ENCODE measurements at regions not wholly inside any gene's neighbourhood (a gene's known extent, or its start where the extent isn't known, plus 50 kb on each side); places are given as distances from the start of the nearest gene placed in this dataset.

DNA sequence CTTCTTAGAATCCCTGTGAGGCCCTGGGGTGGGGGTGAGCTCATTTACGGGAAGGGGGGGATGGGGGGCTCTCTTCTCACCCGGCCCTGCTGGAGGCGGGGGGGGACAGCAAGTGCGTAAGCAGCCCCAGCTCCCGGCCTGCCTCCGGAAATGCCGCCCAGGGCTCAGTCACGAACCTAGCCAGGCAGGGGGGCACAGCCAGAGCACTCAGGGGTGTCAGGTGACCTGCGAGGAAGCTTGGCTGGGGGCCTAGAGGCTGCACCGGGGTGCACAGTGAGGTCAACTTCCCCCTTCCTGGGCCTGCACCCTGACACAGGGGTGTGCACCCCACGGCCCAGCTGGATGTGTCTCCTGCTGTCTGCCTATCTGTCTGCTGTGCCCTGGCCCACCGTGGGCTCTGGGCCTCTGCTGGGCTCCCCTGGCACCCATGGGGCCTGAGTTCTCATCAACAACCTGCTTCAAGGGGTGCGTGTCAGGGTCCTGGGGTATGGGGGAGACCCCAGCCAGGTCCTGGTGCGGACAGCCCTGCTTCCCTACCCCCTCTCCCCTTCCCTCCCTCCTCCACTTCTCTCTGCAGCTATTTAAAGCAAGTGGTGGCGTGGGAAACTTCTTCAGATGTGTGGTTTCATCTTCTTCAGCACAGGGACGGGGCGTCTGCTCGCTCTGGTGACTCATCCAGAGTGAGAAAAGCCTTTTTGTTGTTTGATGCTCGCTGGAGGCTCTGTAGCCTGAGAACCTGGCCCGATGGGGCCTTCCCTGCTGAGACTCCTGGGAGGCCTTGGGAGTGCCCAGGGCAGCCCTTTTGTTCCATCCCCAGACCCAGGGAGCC lies 92.5 kb upstream of the RUNX3 start:
- no peaks in the 10 kb centered on the region for H3K27me3 ChIP-seq
- no peak overlapping the region for H3K4me3 ChIP-seq (ENCODE audit: low read depth, low read length)
- H3K4me1 ChIP-seq = no peaks in the 10 kb centered on the region
- DNase-seq = no peak
- no peaks in the 10 kb centered on the region for H3K9me3 ChIP-seq
- TF ChIP-seq, protein P1, sequence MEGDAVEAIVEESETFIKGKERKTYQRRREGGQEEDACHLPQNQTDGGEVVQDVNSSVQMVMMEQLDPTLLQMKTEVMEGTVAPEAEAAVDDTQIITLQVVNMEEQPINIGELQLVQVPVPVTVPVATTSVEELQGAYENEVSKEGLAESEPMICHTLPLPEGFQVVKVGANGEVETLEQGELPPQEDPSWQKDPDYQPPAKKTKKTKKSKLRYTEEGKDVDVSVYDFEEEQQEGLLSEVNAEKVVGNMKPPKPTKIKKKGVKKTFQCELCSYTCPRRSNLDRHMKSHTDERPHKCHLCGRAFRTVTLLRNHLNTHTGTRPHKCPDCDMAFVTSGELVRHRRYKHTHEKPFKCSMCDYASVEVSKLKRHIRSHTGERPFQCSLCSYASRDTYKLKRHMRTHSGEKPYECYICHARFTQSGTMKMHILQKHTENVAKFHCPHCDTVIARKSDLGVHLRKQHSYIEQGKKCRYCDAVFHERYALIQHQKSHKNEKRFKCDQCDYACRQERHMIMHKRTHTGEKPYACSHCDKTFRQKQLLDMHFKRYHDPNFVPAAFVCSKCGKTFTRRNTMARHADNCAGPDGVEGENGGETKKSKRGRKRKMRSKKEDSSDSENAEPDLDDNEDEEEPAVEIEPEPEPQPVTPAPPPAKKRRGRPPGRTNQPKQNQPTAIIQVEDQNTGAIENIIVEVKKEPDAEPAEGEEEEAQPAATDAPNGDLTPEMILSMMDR (IDR thresholded peaks at IDR 0.05; ENCODE audit: low read depth, low read length) = no peak
- no peaks in the 10 kb centered on the region for H3K36me3 ChIP-seq

DNA sequence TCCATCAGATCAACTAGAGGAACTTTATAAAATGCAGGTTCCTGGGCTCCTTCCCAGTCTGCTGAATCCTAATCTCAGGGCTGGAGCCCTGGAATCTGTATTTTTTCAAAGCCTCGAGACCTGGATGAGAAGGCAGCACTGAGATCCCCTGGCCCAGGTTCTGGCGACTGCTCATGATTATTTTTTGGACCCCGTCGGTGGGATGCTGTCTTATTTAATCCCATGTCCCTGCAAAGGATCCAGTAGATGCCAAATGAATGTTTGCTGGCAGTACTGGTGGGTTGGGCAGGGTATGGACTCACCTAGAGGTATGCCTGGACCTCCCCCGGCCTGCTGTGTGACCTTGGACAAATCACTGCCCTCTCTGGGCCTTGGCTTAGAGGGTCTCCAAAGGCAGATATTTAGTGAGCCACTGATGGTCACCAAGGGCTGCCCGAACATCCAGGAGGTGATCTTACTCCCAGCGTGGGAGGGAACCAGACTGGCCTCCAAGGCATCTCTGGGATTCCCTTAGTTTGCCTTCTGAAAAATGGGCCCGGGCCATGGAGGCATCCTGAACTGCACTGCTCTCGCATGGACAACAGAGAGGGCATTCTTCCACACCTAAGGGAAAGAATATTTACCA lies 91.6 kb upstream of the RUNX3 start:
- no peaks in the 10 kb centered on the region for H3K9me3 ChIP-seq
- no peaks in the 10 kb centered on the region for H3K4me1 ChIP-seq
- H3K36me3 ChIP-seq = no peaks in the 10 kb centered on the region
- no peak overlapping the region for H3K4me3 ChIP-seq (ENCODE audit: low read depth, low read length)
- TF ChIP-seq, protein P1 (IDR thresholded peaks at IDR 0.05; ENCODE audit: low read depth, low read length) = no peak
- no peak for DNase-seq
- H3K27me3 ChIP-seq = no peaks in the 10 kb centered on the region

DNA sequence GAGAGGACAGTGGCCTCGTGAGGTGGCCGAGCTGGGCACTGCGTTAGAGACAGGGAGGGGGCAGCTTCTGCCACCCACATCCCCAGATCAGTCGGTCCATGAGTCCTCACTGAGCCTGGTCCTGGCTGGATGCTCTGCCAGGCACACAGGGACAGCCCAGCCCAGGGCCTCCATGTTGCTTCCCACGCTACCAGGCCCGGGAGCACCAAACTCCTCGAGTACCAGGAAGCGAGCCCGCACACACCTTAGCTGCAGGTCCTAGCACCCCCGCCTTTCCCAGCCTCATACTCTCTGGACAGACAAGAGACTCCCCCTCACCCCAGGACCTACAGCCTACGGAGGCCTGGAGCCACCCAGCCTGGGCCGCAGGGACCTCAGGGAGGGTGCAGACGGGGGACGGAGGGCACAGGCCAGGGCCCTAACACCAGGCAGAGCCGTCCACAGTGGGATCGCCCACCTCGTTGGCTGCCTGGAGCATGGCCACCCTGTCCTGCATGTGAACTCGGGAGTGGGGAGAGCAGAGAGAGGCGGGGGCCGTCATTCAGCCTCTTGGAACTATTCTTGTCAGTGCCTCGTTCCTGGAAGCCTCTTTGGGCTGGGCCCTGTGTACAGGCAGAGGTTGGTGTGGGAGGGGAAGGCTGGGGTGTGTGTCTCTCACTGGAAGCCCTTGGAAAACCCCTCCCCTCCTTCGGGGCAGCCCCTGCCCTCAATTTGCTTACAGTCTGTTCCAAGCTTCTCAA lies 90.9 kb upstream of the RUNX3 start:
- Histone ChIP-seq H3K4me1 (no peaks in the 10 kb centered on the region), H3K9me3 (no peaks in the 10 kb centered on the region), H3K36me3 (no peaks in the 10 kb centered on the region), H3K4me3 (ENCODE audit: low read depth, low read length) (no peak overlapping the region), H3K27me3 (no peaks in the 10 kb centered on the region)
- DNase-seq = no peak
- TF ChIP-seq, protein P1 (IDR thresholded peaks at IDR 0.05; ENCODE audit: low read depth, low read length) = no peak

DNA sequence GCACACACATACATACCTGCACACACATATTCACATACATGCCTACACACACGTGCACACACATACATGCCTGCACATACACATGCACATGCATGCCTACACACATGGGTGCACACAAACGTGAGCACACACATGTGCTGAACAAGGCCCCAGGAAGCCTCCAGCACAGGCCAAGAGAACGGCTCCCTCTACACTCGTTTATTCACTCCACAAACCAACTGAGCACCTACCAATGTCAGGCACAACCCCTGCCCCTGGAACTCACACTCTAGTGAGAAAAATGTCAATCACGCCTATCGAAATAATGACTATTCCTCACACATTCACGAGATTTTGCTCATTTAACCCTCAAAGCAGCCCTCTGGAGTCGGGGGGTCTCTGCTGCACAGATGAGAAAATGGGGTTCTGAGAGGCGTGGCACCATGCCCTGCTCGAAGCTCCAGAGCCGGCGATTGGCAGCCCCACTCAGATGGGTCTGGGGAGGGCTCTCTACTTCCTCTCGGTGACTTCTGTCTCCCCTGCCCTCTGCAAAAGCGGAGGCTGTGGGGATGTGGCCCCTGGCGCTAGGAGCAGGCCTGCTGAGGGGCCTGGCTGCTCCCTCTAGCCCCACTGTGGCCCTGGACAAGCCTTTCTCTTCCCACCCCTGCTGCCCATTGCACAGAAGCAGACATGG lies 90.2 kb upstream of the RUNX3 start:
- Histone ChIP-seq H3K27me3 (no peaks in the 10 kb centered on the region), H3K36me3 (no peaks in the 10 kb centered on the region), H3K9me3 (no peaks in the 10 kb centered on the region), H3K4me3 (ENCODE audit: low read depth, low read length) (no peak overlapping the region), H3K4me1 (no peaks in the 10 kb centered on the region)
- DNase-seq = no peak
- TF ChIP-seq, protein P1 (IDR thresholded peaks at IDR 0.05; ENCODE audit: low read depth, low read length) = no peak

DNA sequence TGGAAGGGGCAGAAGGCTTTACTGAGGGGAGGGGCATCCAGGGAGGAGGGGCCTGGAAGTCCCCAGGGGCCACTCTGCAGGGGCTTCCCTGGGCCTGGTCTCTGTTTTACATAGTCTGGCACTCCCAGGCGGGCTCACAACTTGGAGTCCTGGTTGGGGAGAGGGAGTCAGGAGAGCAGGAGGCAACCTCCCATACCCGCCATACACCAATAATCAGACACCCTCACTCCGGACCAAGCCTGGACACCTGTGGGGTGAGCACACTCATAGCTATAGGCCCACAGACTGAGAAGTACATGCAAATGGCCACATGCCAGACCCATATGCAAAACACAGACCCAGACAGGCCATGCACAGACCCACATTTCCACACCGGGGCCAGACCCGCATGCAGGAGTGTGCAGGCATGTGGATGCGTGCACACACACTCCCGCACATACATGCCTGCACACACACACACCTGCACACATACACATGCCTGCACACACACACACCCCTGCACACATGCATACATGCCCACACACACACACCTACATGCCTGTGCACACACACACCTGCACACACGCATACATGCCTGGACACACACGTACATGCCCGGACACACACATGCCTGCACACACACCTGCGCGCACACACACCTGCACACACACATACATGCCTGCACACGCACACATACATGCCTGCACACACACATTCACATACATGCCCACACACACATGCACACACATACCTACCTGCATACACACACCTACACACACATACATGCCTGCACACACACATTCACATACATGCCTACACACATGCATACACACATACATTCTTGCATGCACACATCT lies 89.5 kb upstream of the RUNX3 start:
- no peaks in the 10 kb centered on the region for H3K27me3 ChIP-seq
- TF ChIP-seq, protein P1 (IDR thresholded peaks at IDR 0.05; ENCODE audit: low read depth, low read length) = no peak
- H3K4me3 ChIP-seq (ENCODE audit: low read depth, low read length) = no peak overlapping the region
- no peaks in the 10 kb centered on the region for H3K4me1 ChIP-seq
- DNase-seq = no peak
- H3K36me3 ChIP-seq = no peaks in the 10 kb centered on the region
- H3K9me3 ChIP-seq = no peaks in the 10 kb centered on the region

Measured in BE2C (cell line).